Right kidney (tissue), 1 donor: ENCODE measurements at regions not wholly inside any gene's neighbourhood (a gene's known extent, or its start where the extent isn't known, plus 50 kb on each side); places are given as distances from the start of the nearest gene placed in this dataset.

Source experiments
- DNase-seq: peaks from one replicate; pipeline ENCODE4 v3.0.0-alpha.2; 2016

GRCh38 chr1:218823291-218823900 lies 350.3 kb upstream of the LYPLAL1 start:
- DNase-seq, result no peak

DNA sequence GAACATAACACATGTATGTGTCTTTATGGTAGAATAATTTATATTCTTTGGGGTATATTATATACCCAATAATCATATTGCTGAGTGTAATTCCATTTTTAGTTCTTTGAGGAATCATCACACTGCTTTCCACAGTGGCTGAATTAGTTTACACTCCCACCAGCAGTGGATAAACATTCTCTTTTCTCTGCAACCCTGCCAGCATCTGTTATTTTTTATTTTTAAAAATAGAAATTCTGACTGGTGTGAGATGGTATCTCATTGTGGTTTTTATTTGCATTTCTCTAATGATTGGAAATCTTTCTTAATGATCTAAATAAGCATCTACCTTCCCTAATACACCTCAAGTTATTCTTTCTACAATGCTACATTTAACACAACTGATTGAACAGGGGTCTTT lies 346.2 kb upstream of the LYPLAL1 start:
- DNase-seq, result no peak

- no peak for DNase-seq
Measured at GRCh38 chr1:218828125-218828650, 345.5 kb upstream of the LYPLAL1 start.

DNA sequence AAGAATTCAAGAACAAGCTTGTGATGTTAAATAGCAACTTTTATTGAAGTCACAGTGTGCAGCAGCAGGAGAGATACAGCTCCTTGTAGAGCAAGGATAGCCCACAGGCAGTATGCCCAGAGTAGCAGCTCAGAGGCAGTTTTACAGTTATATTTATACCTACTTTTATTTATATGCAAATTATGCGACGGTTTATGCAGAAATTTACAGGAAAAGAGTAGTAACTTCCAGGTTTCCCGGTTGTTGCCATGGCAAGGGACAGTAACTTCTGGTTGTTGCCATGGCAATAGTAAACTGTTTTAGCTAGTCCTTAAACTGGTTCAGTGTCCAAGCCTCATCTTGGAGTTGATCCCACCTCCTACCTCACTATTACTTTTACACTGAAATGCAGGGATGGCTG lies 344.6 kb upstream of the LYPLAL1 start:
- DNase-seq, result no peak

GRCh38 chr1:218835609-218836008 lies 338.1 kb upstream of the LYPLAL1 start:
- no peak for DNase-seq

GRCh38 chr1:218836264-218836663 lies 337.4 kb upstream of the LYPLAL1 start:
- no peak for DNase-seq

DNA sequence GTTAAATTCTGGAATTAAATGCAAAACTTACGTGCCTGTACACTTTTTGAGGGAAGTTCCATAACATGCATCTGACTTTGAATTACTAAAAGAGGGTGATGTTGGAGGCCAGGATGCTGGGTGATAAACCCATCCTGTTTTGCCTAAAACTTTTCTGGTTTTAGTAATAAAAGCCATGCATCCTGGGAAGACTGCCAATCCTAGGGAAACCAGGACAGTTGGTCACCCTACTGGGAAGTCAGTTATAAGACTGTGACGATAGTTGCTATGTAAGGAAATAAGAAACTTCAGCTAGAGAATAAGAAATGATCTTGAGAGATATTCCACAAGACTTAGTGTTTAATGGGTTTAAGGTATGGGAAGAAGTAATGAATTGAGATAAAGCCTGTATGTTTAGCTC lies 336.6 kb upstream of the LYPLAL1 start:
- DNase-seq, result no peak

- no peak for DNase-seq
Measured at GRCh38 chr1:218845589-218845988, 328.1 kb upstream of the LYPLAL1 start.

- DNase-seq, result no peak
Measured at GRCh38 chr1:218846181-218846580, 327.5 kb upstream of the LYPLAL1 start.

DNA sequence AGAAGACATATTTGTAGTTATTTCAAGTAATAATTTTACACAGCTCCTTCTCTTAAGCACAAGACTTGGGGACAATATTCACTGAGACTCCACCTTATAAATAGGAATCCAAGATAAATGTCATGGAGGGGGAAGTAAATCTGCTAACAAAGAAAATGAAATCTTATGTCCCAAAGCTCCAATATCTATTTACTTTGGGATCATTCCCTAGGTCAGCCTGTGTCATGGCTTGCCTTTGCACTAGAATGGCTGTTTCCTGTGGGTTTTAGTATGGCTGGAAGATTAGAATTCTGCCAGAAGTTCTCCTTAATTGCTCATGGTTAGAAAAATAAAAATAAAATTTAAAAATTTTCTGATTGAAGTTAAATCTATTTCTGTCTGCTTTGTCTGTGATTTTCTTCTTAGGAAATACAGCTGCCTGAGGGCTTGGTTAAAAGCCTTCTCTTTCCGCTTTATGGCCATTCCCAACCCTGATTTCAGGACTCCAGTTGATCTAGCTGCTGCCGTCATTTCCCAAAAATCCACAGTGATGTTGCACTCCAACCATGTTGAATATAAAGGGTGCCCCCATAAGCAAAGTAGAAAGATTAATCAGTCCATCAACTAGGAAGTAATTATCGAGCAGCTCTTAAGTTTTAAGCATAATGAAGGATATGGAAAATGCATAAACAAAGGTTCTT lies 326.4 kb upstream of the LYPLAL1 start:
- no peak for DNase-seq

GRCh38 chr1:218848009-218848408 lies 325.7 kb upstream of the LYPLAL1 start:
- no peak for DNase-seq

DNA sequence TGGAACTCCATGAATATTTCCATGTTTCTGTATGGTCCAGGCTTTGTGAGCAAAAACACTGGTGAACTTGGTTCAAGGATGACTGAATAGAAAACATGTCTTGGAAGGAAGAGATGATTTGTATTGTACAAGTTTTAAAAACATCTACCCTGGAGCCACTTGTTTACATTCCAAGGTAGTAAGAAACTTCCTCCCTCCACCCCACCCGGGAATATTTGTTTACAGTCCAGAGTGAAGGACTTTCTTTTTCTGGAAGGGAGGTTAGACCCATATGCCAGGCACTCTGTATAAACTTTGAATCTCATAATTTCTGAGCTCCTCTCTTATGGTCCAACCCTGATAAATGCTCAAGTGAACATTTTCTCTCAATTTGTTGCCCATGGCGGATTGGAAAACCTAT lies 323.3 kb upstream of the LYPLAL1 start:
- DNase-seq, result no peak

- no peak for DNase-seq
Measured at GRCh38 chr1:218851586-218851985, 322.1 kb upstream of the LYPLAL1 start.

DNA sequence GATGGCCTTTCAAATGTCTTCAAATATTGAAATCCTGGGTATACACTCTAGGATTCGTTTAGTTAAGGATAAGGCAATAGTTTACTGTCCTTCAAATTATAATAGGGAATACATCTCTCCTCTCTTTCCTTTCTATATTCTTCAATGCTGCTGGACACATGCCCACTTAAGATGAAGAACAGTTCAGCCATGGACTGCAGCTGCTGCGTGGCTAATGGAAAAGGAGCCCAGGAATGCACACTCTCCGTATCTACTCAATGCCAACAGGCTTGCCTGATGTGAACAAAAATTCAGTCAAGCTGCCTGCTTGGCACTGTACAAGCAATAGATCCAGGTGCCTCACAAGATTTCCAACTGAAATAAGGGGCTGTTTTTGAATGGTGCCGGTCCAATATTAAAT lies 321.2 kb upstream of the LYPLAL1 start:
- no peak for DNase-seq

GRCh38 chr1:218863987-218864386 lies 309.7 kb upstream of the LYPLAL1 start:
- no peak for DNase-seq

GRCh38 chr1:218865591-218865990 lies 308.1 kb upstream of the LYPLAL1 start:
- DNase-seq, result no peak

DNA sequence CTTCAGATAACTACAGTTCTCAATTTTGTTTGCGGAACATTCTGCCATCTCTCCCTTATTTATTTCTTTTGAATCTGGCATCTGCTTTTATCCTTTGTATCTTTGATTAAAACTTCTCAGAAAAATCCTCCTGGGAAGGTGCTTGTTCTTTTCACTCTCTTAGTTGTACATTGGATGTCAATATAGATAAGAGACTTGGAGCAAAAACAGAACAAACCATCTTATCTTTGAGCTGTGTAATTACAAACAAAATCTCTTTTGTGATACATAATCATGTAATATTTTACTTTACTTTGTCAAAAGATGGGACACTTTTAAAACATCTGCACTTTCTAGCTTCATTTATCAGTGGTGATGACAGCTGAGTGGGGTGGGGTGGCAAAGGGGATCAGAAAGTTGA lies 307.2 kb upstream of the LYPLAL1 start:
- DNase-seq, result no peak

DNA sequence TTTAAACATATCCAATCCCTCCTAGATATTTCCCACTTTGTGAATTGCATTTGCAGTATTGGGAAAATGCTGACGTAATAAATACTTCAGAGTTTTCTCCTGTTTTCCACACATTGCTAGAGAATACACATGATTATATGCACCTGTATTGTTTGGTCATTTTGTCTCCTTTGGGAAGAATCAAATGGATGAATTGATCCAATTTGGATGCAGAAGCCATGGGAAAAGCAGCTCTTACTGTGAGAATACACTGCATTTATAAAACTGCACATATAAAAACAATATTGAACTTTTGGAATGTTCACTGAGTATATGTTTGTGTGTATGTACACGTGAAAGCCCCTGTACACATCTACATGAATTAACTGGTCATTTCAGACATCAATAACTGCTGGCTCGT lies 306.6 kb upstream of the LYPLAL1 start:
- DNase-seq, result no peak

DNA sequence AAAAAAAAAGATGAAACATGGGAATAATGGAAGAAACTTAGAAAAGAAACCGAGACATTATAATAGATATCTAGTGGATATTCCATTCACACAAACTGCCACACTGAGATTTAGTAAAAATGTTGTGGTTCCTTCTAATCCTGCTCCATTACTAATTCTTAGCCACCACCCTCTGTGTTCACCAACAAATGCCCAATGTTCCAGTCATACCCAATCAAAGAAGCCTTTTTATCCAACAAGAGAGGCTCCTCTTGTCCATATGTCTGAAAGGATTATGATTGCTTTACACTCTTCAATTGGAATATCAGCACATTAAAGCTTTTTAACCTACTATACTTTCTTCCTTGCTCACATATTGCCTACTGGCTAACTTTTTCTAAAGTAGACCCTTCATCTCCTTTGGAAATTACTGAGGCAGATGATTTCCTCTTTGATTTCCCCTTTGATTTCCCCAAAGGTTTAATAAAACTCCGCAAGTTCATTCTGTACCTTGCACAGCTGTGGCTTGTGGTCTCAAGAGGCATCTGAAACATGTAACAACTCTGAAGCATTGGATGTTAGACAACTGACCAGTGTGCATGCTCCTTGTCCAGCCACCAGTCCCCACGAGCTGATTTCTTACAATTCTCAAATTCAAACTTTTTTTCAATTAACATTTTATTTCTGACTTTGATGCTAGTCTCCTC lies 305.6 kb upstream of the LYPLAL1 start:
- no peak for DNase-seq

DNA sequence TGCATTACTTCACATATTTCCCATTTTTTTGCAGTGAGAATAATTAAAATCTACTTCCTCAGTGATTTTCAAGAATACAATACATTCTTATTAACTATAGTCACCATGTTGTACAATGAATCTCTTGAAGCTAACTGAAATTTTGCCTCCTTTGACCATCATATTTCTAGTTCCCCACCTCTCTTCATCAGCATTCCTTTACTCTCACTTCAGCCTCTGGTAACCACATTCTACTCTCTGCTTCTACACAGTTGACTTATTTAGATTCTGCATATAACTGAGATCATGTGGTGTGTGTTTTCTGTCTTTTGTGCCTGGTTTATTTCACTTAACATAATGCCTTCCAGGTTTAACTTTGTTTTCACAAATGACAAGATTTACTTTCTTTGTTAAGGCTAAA lies 304.4 kb upstream of the LYPLAL1 start:
- DNase-seq, result no peak

- DNase-seq, result no peak
Measured at GRCh38 chr1:218872026-218872425, 301.7 kb upstream of the LYPLAL1 start.

- DNase-seq, result no peak
Measured at GRCh38 chr1:218872928-218873327, 300.8 kb upstream of the LYPLAL1 start.

- DNase-seq, result no peak
Measured at GRCh38 chr1:218874313-218874712, 299.4 kb upstream of the LYPLAL1 start.
